HEK293 (cell line): ENCODE measurements at regions not wholly inside any gene's neighbourhood (a gene's known extent, or its start where the extent isn't known, plus 50 kb on each side); places are given as distances from the start of the nearest gene placed in this dataset.

ENCODE experiments used
- CTCF ChIA-PET: fragments of 350-600 bp; formaldehyde crosslinking; extraction: SDS; loops from one replicate; lab custom pipeline; 2021; ENCODE audit warnings: antibody characterized with exemption; lab: Yijun Ruan, JAX
- POLR2A ChIA-PET: fragments of 300-600 bp; formaldehyde crosslinking; extraction: SDS; loops from one replicate; lab custom pipeline; 2020; ENCODE audit warnings: antibody characterized with exemption, inconsistent platforms; lab: Yijun Ruan, JAX
- H3K27ac ChIP-seq: fragments of 200-500 bp; sonication (Bioruptor generic); 2 replicates; pipeline ENCODE4 v1.5.1; 2014; ENCODE audit warnings: low read depth, low read length, control low read depth, inconsistent platforms; ENCODE audit errors: extremely low read depth
- H3K36me3 ChIP-seq, 2 experiments: fragments of 200-500 bp in 1 of 2; sonication (Bioruptor generic) in 1 of 2; 1 replicate in 1 of 2; 2 replicates in 1 of 2; pipeline ENCODE4 v1.5.1; 2014 to 2017; ENCODE audit warnings: inconsistent platforms in 2 of 2, low read length in 2 of 2; ENCODE audit not compliant: control insufficient read depth in 2 of 2, insufficient read depth in 1 of 2
- H3K4me1 ChIP-seq: fragments of 200-500 bp; sonication (Bioruptor generic); 2 replicates; pipeline ENCODE4 v1.5.1; 2014; ENCODE audit warnings: mild to moderate bottlenecking, low read length, inconsistent platforms; ENCODE audit not compliant: control insufficient read depth, insufficient read depth
- H3K4me3 ChIP-seq: 2 replicates; pipeline ENCODE4 v1.5.1; 2011; ENCODE audit warnings: low read depth, mild to moderate bottlenecking, control low read depth, low read length, moderate library complexity
- H3K9me3 ChIP-seq: fragments of 200-500 bp; sonication (Bioruptor generic); 2 replicates; pipeline ENCODE4 v1.5.1; 2014; ENCODE audit warnings: low read depth, low read length, inconsistent platforms; ENCODE audit not compliant: control insufficient read depth, insufficient read depth
- GLI2 ChIP-seq: fragments of 450-650 bp; formaldehyde crosslinking; IDR thresholded peaks from 2 replicates; pipeline ENCODE4; 2017; ENCODE audit warnings: missing biosample characterization, missing genetic modification characterization, low read depth, borderline replicate concordance
- GLIS1 ChIP-seq: fragments of 450-650 bp; formaldehyde crosslinking; IDR thresholded peaks from 2 replicates; pipeline ENCODE4 v1.5.1; 2016; ENCODE audit warnings: missing biosample characterization, missing genetic modification characterization
- HOXD13 ChIP-seq: sonication (generic); formaldehyde crosslinking; IDR thresholded peaks from 2 replicates; pipeline ENCODE4 v1.8.0; 2022; ENCODE audit warnings: missing genetic modification reagents, borderline replicate concordance
- KLF10 ChIP-seq: fragments of 450-650 bp; IDR thresholded peaks from 2 replicates; pipeline ENCODE4 v1.5.1; 2018; ENCODE audit warnings: missing biosample characterization, mild to moderate bottlenecking, missing genetic modification characterization
- MZF1 ChIP-seq: fragments of 450-650 bp; formaldehyde crosslinking; IDR thresholded peaks from 2 replicates; pipeline ENCODE4 v1.5.1; 2017; ENCODE audit warnings: missing biosample characterization, missing genetic modification characterization, borderline replicate concordance
- SCRT2 ChIP-seq: fragments of 450-650 bp; formaldehyde crosslinking; IDR thresholded peaks from 2 replicates; pipeline ENCODE4 v1.5.1; 2016; ENCODE audit warnings: missing biosample characterization, missing genetic modification characterization
- ZBTB1 ChIP-seq: fragments of 450-650 bp; formaldehyde crosslinking; IDR thresholded peaks from 2 replicates; pipeline ENCODE4 v1.5.1; 2016; ENCODE audit warnings: missing biosample characterization, missing genetic modification characterization
- ZBTB44 ChIP-seq: fragments of 450-650 bp; IDR thresholded peaks from 2 replicates; pipeline ENCODE4 v1.5.1; 2018; ENCODE audit warnings: missing biosample characterization, mild to moderate bottlenecking, missing genetic modification characterization
- ZBTB49 ChIP-seq: fragments of 450-650 bp; formaldehyde crosslinking; IDR thresholded peaks from 2 replicates; pipeline ENCODE4 v1.5.1; 2016; ENCODE audit warnings: missing biosample characterization, missing genetic modification characterization, low read depth
- ZEB2 ChIP-seq: fragments of 450-650 bp; formaldehyde crosslinking; IDR thresholded peaks from 2 replicates; pipeline ENCODE4 v1.5.1; 2016; ENCODE audit warnings: missing biosample characterization, missing genetic modification characterization
- ZNF148 ChIP-seq: fragments of 450-650 bp; formaldehyde crosslinking; IDR thresholded peaks from 2 replicates; pipeline ENCODE4 v1.5.0; 2017; ENCODE audit warnings: missing biosample characterization, missing genetic modification characterization, borderline replicate concordance
- ZNF174 ChIP-seq: fragments of 450-650 bp; formaldehyde crosslinking; IDR thresholded peaks from 2 replicates; pipeline ENCODE4 v1.5.0; 2017; ENCODE audit warnings: missing biosample characterization, mild to moderate bottlenecking, missing genetic modification characterization
- ZNF175 ChIP-seq: fragments of 450-650 bp; formaldehyde crosslinking; IDR thresholded peaks from 2 replicates; pipeline ENCODE4 v1.5.1; 2016; ENCODE audit warnings: missing biosample characterization, missing genetic modification characterization
- ZNF311 ChIP-seq: fragments of 450-650 bp; formaldehyde crosslinking; IDR thresholded peaks from 2 replicates; pipeline ENCODE4 v1.5.1; 2017; ENCODE audit warnings: missing biosample characterization, missing genetic modification characterization, borderline replicate concordance
- ZNF488 ChIP-seq: fragments of 450-650 bp; formaldehyde crosslinking; IDR thresholded peaks from 2 replicates; pipeline ENCODE4 v1.5.1; 2016; ENCODE audit warnings: missing biosample characterization, missing genetic modification characterization
- ZNF514 ChIP-seq: fragments of 450-650 bp; formaldehyde crosslinking; IDR thresholded peaks from 2 replicates; pipeline ENCODE4 v1.5.1; 2016; ENCODE audit warnings: missing biosample characterization, missing genetic modification characterization
- ZNF549 ChIP-seq: fragments of 450-650 bp; IDR thresholded peaks from 2 replicates; pipeline ENCODE4 v1.5.1; 2018; ENCODE audit warnings: missing biosample characterization, missing genetic modification characterization, mild to moderate bottlenecking, inconsistent platforms, moderate library complexity
- ZNF600 ChIP-seq: fragments of 450-650 bp; formaldehyde crosslinking; IDR thresholded peaks from 2 replicates; pipeline ENCODE4 v1.5.1; 2016; ENCODE audit warnings: missing biosample characterization, missing genetic modification characterization
- ZNF645 ChIP-seq: fragments of 450-650 bp; formaldehyde crosslinking; IDR thresholded peaks from 2 replicates; pipeline ENCODE4; 2016; ENCODE audit warnings: missing biosample characterization, missing genetic modification characterization
- ZNF654 ChIP-seq: fragments of 450-650 bp; formaldehyde crosslinking; IDR thresholded peaks from 2 replicates; pipeline ENCODE4 v1.5.1; 2016; ENCODE audit warnings: low read depth, missing biosample characterization, missing genetic modification characterization
- ZNF658 ChIP-seq: fragments of 450-650 bp; formaldehyde crosslinking; IDR thresholded peaks from 2 replicates; pipeline ENCODE4; 2016; ENCODE audit warnings: missing biosample characterization, missing genetic modification characterization
- ZNF664 ChIP-seq: fragments of 450-650 bp; formaldehyde crosslinking; IDR thresholded peaks from 2 replicates; pipeline ENCODE4 v1.5.1; 2016; ENCODE audit warnings: missing biosample characterization, missing genetic modification characterization

- TF ChIP-seq ZNF175 (tag by site-specific recombination) (no peak), ZEB2 (tag by site-specific recombination) (no peak), GLI2 (no peak), ZNF311 (tag by site-specific recombination) (no peak), ZBTB49 (tag by site-specific recombination) (no peak), ZNF488 (tag by site-specific recombination) (no peak), MZF1 (tag by site-specific recombination) (no peak), ZNF664 (no peak)
Observed at GRCh38 chr16:80121522-80121909, 419.3 kb upstream of the DYNLRB2 start (continued).

- CTCF ChIA-PET = no interaction called here
- TF ChIP-seq SCRT2 (tag by site-specific recombination) = peak; percentile 46; the same call in 1 of the 2 replicates
- TF ChIP-seq ZBTB44 (tag by site-specific recombination) = no peak
- TF ChIP-seq, all 188 proteins: peak for 1
- no peaks in the 10 kb centered on the region for H3K4me1 ChIP-seq
- H3K36me3 ChIP-seq = no peaks in the 10 kb centered on the region
- POLR2A ChIA-PET = no interaction called here
- no peak overlapping the region for H3K27ac ChIP-seq
- H3K9me3 ChIP-seq = no peaks in the 10 kb centered on the region
- H3K4me3 ChIP-seq = no peak overlapping the region
Observed at GRCh38 chr16:80120899-80121521, 419.8 kb upstream of the DYNLRB2 start.

GRCh38 chr16:80117556-80118130 lies 423.1 kb upstream of the DYNLRB2 start:
- Histone ChIP-seq H3K36me3 (no peaks in the 10 kb centered on the region), H3K4me1 (no peaks in the 10 kb centered on the region), H3K27ac (no peak overlapping the region), H3K9me3 (no peaks in the 10 kb centered on the region), H3K4me3 (no peak overlapping the region)
- CTCF ChIA-PET = no interaction called here
- POLR2A ChIA-PET = no interaction called here
- TF ChIP-seq ZNF654 (tag by site-specific recombination) = no peak
- no peak for TF ChIP-seq ZBTB44 (tag by site-specific recombination)
- no peak for TF ChIP-seq ZNF645 (tag by site-specific recombination)
- TF ChIP-seq ZBTB1 = no peak
- TF ChIP-seq ZNF174 (tag by site-specific recombination) = no peak
- TF ChIP-seq KLF10 (tag by site-specific recombination) = no peak
- TF ChIP-seq ZNF600 (tag by site-specific recombination) = no peak
- TF ChIP-seq ZNF514 (tag by site-specific recombination) = no peak
- no peak for TF ChIP-seq ZNF311 (tag by site-specific recombination)
- no peak for TF ChIP-seq ZNF658 (tag by site-specific recombination)
- TF ChIP-seq ZNF148 (tag by site-specific recombination) = no peak
- TF ChIP-seq GLIS1 = no peak
- TF ChIP-seq ZNF549 (tag by site-specific recombination) = no peak
- no peak for TF ChIP-seq ZEB2 (tag by site-specific recombination)
- TF ChIP-seq HOXD13 (CRISPR knock-in tag) = no peak
